ENCODE measurements at regions not wholly inside any gene's neighbourhood (a gene's known extent, or its start where the extent isn't known, plus 50 kb on each side); places are given as distances from the start of the nearest gene placed in this dataset.

DNA sequence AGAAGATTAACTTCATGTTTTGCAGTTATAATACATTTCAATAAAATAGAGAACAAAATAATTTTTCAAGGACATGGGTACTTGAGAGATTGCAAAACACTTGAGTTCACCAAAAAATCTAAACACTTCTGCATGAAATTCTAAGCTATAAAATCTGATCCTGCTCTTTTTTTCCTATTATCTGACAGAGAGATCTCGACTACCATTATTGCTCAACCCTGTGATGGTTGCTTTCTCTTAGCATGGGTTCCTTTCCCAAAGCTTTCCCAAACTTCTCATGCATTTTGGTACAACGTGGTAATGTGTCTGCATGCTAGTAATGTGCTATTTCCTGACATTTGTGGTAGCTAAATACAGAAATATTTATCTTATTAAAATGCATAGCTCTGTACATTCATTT, 1243.1 kb upstream of the ADGRB3 start:
- Histone ChIP-seq H3K4me3 (ENCODE audit: extremely low read depth in 1 of 4, insufficient read depth in 2 of 4, low read depth in 3 of 4, low read length in 4 of 4) (no peak overlapping the region), H2BK5ac (ENCODE audit: low read depth, low read length) (no peak overlapping the region)
- no peak for TF ChIP-seq RBBP5 (IDR thresholded peaks at IDR 0.05; ENCODE audit: borderline replicate concordance, low read depth, low read length)
- no peak for TF ChIP-seq GTF2F1 (IDR thresholded peaks at IDR 0.05; ENCODE audit: borderline replicate concordance, low read depth, low read length)
- no peak for TF ChIP-seq SIN3A (conservative IDR thresholded peaks at IDR 0.05 in 1 of 2, IDR thresholded peaks at IDR 0.05 in 1 of 2; ENCODE audit: low read depth in 1 of 2, low read length in 2 of 2)
- no peak for TF ChIP-seq CEBPB (IDR thresholded peaks at IDR 0.05; ENCODE audit: low read depth, low read length)
- no peak for TF ChIP-seq ASH2L (IDR thresholded peaks at IDR 0.05; ENCODE audit: low read length)
- no peak for TF ChIP-seq MAFK (IDR thresholded peaks at IDR 0.05; ENCODE audit: low read depth, low read length)
- TF ChIP-seq, protein P1, sequence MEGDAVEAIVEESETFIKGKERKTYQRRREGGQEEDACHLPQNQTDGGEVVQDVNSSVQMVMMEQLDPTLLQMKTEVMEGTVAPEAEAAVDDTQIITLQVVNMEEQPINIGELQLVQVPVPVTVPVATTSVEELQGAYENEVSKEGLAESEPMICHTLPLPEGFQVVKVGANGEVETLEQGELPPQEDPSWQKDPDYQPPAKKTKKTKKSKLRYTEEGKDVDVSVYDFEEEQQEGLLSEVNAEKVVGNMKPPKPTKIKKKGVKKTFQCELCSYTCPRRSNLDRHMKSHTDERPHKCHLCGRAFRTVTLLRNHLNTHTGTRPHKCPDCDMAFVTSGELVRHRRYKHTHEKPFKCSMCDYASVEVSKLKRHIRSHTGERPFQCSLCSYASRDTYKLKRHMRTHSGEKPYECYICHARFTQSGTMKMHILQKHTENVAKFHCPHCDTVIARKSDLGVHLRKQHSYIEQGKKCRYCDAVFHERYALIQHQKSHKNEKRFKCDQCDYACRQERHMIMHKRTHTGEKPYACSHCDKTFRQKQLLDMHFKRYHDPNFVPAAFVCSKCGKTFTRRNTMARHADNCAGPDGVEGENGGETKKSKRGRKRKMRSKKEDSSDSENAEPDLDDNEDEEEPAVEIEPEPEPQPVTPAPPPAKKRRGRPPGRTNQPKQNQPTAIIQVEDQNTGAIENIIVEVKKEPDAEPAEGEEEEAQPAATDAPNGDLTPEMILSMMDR (IDR thresholded peaks at IDR 0.05; ENCODE audit: control extremely low read depth in 1 of 3, insufficient read depth in 1 of 3, low read depth in 1 of 3, low read length in 3 of 3), result no peak
- no peak for TF ChIP-seq GABPA (IDR thresholded peaks at IDR 0.05; ENCODE audit: borderline replicate concordance, insufficient read depth, low read length)
- TF ChIP-seq FOSL1 (IDR thresholded peaks at IDR 0.05; ENCODE audit: insufficient read depth, low read depth, low read length), result no peak
- no peak for TF ChIP-seq EP300 (IDR thresholded peaks at IDR 0.05; ENCODE audit: borderline replicate concordance in 1 of 2, low read depth in 2 of 2, low read length in 2 of 2)
- no peak for TF ChIP-seq RAD21 (IDR thresholded peaks at IDR 0.05 in 1 of 2, conservative IDR thresholded peaks at IDR 0.05 in 1 of 2; ENCODE audit: low read depth in 2 of 2, low read length in 2 of 2)

More for the DNA sequence above, 1243.1 kb upstream of the ADGRB3 start:
- Histone ChIP-seq H4K8ac (ENCODE audit: extremely low read depth, insufficient read depth, low read length) (no peak overlapping the region), H3K79me2 (ENCODE audit: control insufficient read depth in 1 of 2, insufficient read depth in 2 of 2, low read length in 2 of 2) (no peaks in the 10 kb centered on the region), H3K9ac (replicated peaks in 1 of 4; ENCODE audit: extremely low read depth in 1 of 4, low read depth in 3 of 4, low read length in 3 of 4) (no peak overlapping the region), H3K18ac (ENCODE audit: extremely low read depth, low read length) (no peak overlapping the region), H4K20me1 (replicated peaks in 1 of 2; ENCODE audit: control insufficient read depth in 1 of 2, insufficient read depth in 2 of 2, low read length in 2 of 2) (no peaks in the 10 kb centered on the region), H2BK12ac (ENCODE audit: low read depth, low read length) (no peak overlapping the region), H3K4me2 (ENCODE audit: insufficient read depth in 1 of 2, low read depth in 2 of 2, low read length in 2 of 2) (no peak overlapping the region), H3K36me3 (ENCODE audit: control insufficient read depth in 2 of 4, insufficient read depth in 4 of 4, low read length in 3 of 4) (no peaks in the 10 kb centered on the region), H2AFZ (ENCODE audit: low read length) (no peak overlapping the region), H2BK15ac (ENCODE audit: low read length) (no peak overlapping the region), H3K27me3 (replicated peaks in 1 of 4; ENCODE audit: control insufficient read depth in 3 of 4, extremely low read depth in 1 of 4, insufficient read depth in 3 of 4, low read length in 3 of 4) (no peaks in the 10 kb centered on the region), H3K4me1 (replicated peaks in 1 of 4; ENCODE audit: control insufficient read depth in 3 of 4, insufficient read depth in 4 of 4, low read length in 3 of 4) (no peaks in the 10 kb centered on the region), H2AK5ac (ENCODE audit: low read depth, low read length) (no peak overlapping the region), H3K27ac (ENCODE audit: low read depth, low read length) (no peak overlapping the region), H2BK20ac (ENCODE audit: low read length) (no peak overlapping the region), H3K56ac (replicated peaks; ENCODE audit: insufficient read length, low read depth, low read length) (no peak overlapping the region), H3K79me1 (ENCODE audit: low read depth, low read length) (no peaks in the 10 kb centered on the region), H2BK120ac (replicated peaks; ENCODE audit: low read depth, low read length) (no peak overlapping the region), H3K23ac (ENCODE audit: insufficient read length) (no peak overlapping the region), H3K23me2 (ENCODE audit: low read depth, low read length) (no peaks in the 10 kb centered on the region), H3K4ac (replicated peaks; ENCODE audit: insufficient read length, low read depth, low read length) (no peak overlapping the region), H3K14ac (ENCODE audit: insufficient read length) (no peak overlapping the region), H4K91ac (replicated peaks; ENCODE audit: insufficient read length, low read length) (no peak overlapping the region), H3K9me3 (ENCODE audit: insufficient read depth in 2 of 2, low read depth in 1 of 2, low read length in 1 of 2) (peaks cover 8 to 14% of the 10 kb centered on the region in 2 experiments), H4K5ac (ENCODE audit: insufficient read length, low read depth, low read length) (no peak overlapping the region)
- DNase-seq (ENCODE audit: low read depth in 1 of 2, low spot score in 2 of 2), result no peak
- WGBS, 2 experiments (ENCODE audit: extremely low coverage in 1 of 2, insufficient coverage in 1 of 2, insufficient read length in 1 of 2, insufficient replicate concordance in 2 of 2, low coverage in 1 of 2, low lambda C conversion rate in 2 of 2, missing lambda C conversion rate in 1 of 2), result 83% methylated on average over 2 of the region's 2 CpGs; no CpG with 5 or more reads in 1 of the 2 experiments
- FAIRE-seq, result no peak
- ChIA-PET POLR2A (ENCODE audit: partially characterized antibody) (no interaction called here), CTCF (ENCODE audit: partially characterized antibody) (no interaction called here)

All from H1 (cell line).